HG02798 (cell line): ENCODE measurements at regions not wholly inside any gene's neighbourhood (a gene's known extent, or its start where the extent isn't known, plus 50 kb on each side); places are given as distances from the start of the nearest gene placed in this dataset.
"Not testable (repeated sequence)": the region's sequence is repeated elsewhere in the genome, so short reads cannot be mapped to it uniquely, and the experiment has no call there.

Experiments used
- ATAC-seq: cut with Tn5 transposase; IDR thresholded peaks from one replicate; pipeline ENCODE4 v1.9.1; 2021; ENCODE audit warnings: mild to moderate bottlenecking; ENCODE audit not compliant: unreplicated experiment, poor library complexity

GRCh38 chr6:114998492-114998891 lies 655.7 kb upstream of the HS3ST5 start:
- ATAC-seq = no peak

- ATAC-seq = peak; percentile 79
Measured at GRCh38 chr6:114997813-114998292, 655.0 kb upstream of the HS3ST5 start.

- no peak for ATAC-seq
Measured at GRCh38 chr6:114995526-114995925, 652.7 kb upstream of the HS3ST5 start.

- ATAC-seq = peak; percentile 100
Measured at GRCh38 chr6:114989279-114989964, 646.6 kb upstream of the HS3ST5 start.

GRCh38 chr6:114987281-114987680 lies 644.5 kb upstream of the HS3ST5 start:
- ATAC-seq = no peak

- peak; percentile 85 for ATAC-seq
Measured at GRCh38 chr6:114955363-114955762, 612.5 kb upstream of the HS3ST5 start.

- no peak for ATAC-seq
Measured at GRCh38 chr6:114952229-114952628, 609.4 kb upstream of the HS3ST5 start.

- ATAC-seq = no peak
Measured at GRCh38 chr6:114945392-114945791, 602.6 kb upstream of the HS3ST5 start.

GRCh38 chr6:114941078-114941477 lies 598.3 kb upstream of the HS3ST5 start:
- no peak for ATAC-seq

- ATAC-seq = no peak
Measured at GRCh38 chr6:114940181-114940580, 597.4 kb upstream of the HS3ST5 start.

GRCh38 chr6:114939630-114940029 lies 596.8 kb upstream of the HS3ST5 start:
- no peak for ATAC-seq

GRCh38 chr6:114936080-114936479 lies 593.3 kb upstream of the HS3ST5 start:
- no peak for ATAC-seq

- ATAC-seq = no peak
Measured at GRCh38 chr6:114934079-114934478, 591.3 kb upstream of the HS3ST5 start.

- not testable (repeated sequence) for ATAC-seq
Measured at GRCh38 chr6:114928731-114929130, 585.9 kb upstream of the HS3ST5 start.

GRCh38 chr6:114906096-114906495 lies 563.3 kb upstream of the HS3ST5 start:
- no peak for ATAC-seq

GRCh38 chr6:114897536-114897935 lies 554.7 kb upstream of the HS3ST5 start:
- no peak for ATAC-seq

GRCh38 chr6:114892211-114892610 lies 549.4 kb upstream of the HS3ST5 start:
- ATAC-seq = no peak

- no peak for ATAC-seq
Measured at GRCh38 chr6:114888241-114888640, 545.4 kb upstream of the HS3ST5 start.

GRCh38 chr6:114886670-114887436 lies 544.0 kb upstream of the HS3ST5 start:
- no peak for ATAC-seq

- no peak for ATAC-seq
Measured at GRCh38 chr6:114879693-114880092, 536.9 kb upstream of the HS3ST5 start.

GRCh38 chr6:114878091-114878490 lies 535.3 kb upstream of the HS3ST5 start:
- ATAC-seq = no peak

GRCh38 chr6:114874410-114874809 lies 531.6 kb upstream of the HS3ST5 start:
- ATAC-seq = no peak
